GM18505 (cell line): ENCODE measurements at regions not wholly inside any gene's neighbourhood (a gene's known extent, or its start where the extent isn't known, plus 50 kb on each side); places are given as distances from the start of the nearest gene placed in this dataset.
"Not testable (repeated sequence)": the region's sequence is repeated elsewhere in the genome, so short reads cannot be mapped to it uniquely, and the experiment has no call there.

ENCODE experiments used
- ATAC-seq: cut with Tn5 transposase; IDR thresholded peaks from one replicate; pipeline ENCODE4 v1.9.1; 2021; ENCODE audit not compliant: unreplicated experiment
- POLR2A ChIP-seq: IDR thresholded peaks from 4 replicates; pipeline ENCODE4 v1.6.1; 2011; ENCODE audit warnings: borderline replicate concordance; ENCODE audit not compliant: insufficient read depth, insufficient read length; ENCODE audit errors: extremely low read depth

- no peak for TF ChIP-seq POLR2A
These were observed 78.5 kb upstream of the FAM174B start for GRCh38 chr15:92733934-92734521.

GRCh38 chr15:92739246-92739645 lies 83.7 kb upstream of the FAM174B start:
- ATAC-seq, result not testable (repeated sequence)

More at GRCh38 chr15:92733934-92734521, 78.5 kb upstream of the FAM174B start:
- ATAC-seq, result no peak

DNA sequence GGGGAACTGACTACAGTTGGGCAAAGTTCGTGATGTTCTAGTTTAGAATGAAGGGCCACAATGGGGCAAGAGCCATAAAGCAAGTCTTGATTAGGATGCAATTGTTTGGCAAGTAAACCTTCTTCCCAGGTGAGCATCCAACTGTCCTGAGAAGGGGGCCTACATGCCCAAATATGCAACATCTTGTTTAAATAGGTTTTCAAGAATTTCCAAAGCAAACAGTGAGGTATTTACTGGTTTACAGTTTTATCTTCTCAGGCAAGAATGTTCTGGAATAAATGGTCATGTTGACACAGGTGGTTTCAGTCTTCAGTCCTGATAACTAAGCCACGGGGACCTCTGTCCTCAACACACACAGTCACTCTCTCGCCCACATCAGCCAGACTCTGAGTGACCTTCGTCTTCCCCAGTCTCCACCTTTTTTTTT lies 90.3 kb upstream of the FAM174B start:
- no peak for TF ChIP-seq POLR2A
- no peak for ATAC-seq

GRCh38 chr15:92747047-92747446 lies 91.5 kb upstream of the FAM174B start:
- no peak for TF ChIP-seq POLR2A

DNA sequence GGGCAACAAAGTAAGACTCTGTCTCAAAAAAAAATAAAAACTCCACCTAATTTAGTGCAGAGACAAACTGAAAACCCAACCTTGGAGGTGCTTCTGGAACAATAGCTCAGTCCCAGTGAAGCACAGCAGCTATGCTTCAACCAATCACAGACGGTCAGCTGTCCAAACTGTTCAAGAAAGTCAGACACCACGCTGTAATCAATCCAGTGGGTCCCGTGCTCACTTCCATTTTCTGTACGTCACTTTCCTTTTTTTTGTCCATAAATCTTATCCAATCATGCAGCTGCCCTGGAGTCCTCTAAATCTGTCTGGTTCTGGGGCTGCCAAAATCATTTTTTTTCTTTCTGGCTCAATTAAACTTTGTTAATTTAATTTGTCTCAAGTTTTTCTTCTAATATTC lies 93.6 kb upstream of the FAM174B start:
- ATAC-seq, result no peak
- TF ChIP-seq POLR2A, result no peak

More at GRCh38 chr15:92747047-92747446, 91.5 kb upstream of the FAM174B start:
- no peak for ATAC-seq

- ATAC-seq, result no peak
- TF ChIP-seq POLR2A, result no peak
These were observed 94.4 kb upstream of the FAM174B start for GRCh38 chr15:92749946-92750345.

- no peak for ATAC-seq
These were observed 96.0 kb upstream of the FAM174B start for GRCh38 chr15:92751528-92751927.

DNA sequence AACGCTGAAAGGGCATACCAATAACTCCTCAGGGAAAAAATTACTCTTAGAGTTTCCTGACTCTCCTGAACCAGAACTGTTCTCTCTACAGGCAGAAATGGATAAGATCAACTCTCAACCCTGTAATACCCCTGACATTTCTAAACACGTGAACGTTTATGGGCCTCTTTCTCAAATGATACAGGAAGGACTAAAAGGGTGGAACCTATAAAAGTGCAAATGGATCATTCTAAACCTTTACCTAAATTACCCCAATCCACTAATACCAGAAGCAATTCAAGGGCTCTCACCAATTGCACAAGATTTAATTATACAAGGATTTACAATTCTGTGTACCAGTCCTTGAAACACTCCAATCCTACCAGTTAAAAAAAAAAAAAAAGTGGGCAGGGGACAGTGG lies 98.0 kb upstream of the FAM174B start:
- no peak for TF ChIP-seq POLR2A
- ATAC-seq, result no peak

More at GRCh38 chr15:92751528-92751927, 96.0 kb upstream of the FAM174B start:
- TF ChIP-seq POLR2A, result no peak

DNA sequence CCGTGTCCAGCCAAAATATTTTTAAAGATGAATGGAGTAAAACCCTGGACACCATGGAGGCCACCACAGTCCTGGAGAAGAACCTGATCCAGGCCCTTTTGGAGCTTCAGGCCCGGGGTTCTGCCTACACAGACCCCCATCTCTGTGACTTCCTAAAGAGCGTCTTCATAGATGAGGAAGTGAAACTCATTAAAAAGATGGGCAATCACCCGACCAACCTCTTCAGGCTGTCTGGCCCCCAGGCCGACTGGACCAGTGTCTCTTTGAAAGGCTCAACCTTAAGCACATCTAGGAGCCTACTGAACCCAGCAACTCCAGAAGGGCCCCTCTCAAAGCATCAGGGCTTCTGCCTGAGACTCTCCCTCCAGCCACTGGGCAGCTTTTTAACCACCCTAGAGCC lies 107.9 kb upstream of the FAM174B start:
- no peak for TF ChIP-seq POLR2A
- ATAC-seq, result no peak

- not testable (repeated sequence) for ATAC-seq
These were observed 112.6 kb upstream of the FAM174B start for GRCh38 chr15:92768131-92768530.

DNA sequence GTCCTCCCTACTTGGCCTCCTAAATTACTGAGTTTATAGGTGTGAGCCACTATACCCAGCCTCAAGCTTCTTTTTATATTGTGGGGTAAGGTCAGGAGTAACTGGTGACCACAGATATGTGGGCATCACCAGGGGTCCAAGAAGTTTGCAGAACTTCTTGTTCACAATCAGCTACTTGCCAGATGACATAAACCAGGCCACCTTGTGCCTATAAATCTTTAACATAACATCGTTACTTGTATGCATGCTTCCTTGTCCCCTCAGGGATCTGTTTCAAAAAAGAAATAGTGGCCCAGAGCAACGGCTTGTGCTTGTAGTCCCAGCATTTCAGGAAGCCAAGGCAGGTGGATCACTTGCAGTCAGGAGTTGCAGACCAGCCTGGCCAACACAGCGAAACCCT lies 115.1 kb upstream of the FAM174B start:
- ATAC-seq, result no peak
- no peak for TF ChIP-seq POLR2A

DNA sequence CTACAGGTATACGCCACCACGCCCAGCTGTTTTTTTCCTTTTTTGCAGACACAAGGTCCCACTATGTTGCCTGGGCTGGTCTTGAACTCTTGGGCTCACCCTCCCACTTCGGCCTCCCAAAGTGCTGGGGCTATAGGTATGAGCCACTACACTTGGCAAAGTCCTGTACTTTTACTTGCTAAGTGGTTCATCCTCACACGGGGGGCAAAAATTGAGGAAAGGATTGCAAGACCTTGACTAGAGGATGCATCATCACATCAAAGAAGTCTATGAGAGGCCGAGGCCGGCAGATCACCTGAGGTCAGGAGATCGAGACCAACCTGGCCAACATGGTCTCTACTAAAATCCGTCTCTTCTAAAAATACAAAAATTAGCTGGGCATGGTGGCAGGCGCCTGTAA lies 116.5 kb upstream of the FAM174B start:
- no peak for ATAC-seq
- TF ChIP-seq POLR2A, result no peak

GRCh38 chr15:92772626-92773244 lies 117.2 kb upstream of the FAM174B start:
- ATAC-seq, result no peak
- no peak for TF ChIP-seq POLR2A

DNA sequence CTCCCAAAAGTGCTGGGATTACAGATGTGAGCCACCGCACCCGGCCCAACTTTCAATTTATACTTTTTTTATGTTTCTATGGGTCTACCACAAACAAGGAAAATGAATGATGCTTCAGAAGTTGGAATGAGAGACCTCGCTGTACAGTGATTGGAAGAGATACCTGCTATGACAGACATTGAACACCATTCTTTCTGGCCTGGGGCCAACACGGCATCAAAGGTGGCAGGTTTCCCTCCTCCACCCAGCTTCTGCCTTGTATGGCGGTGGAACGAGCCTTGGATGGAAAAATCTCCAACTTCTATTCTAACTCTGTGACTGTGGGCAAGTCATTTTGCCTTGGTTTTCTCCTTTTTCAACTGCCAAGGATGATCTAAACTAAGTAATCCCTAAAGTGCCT lies 117.8 kb upstream of the FAM174B start:
- no peak for ATAC-seq
- no peak for TF ChIP-seq POLR2A

GRCh38 chr15:92779874-92780273 lies 120.2 kb upstream of the CHD2 start:
- ATAC-seq, result no peak
- TF ChIP-seq POLR2A, result no peak
